BJ (cell line): ENCODE measurements at regions not wholly inside any gene's neighbourhood (a gene's known extent, or its start where the extent isn't known, plus 50 kb on each side); places are given as distances from the start of the nearest gene placed in this dataset.

Experiments
- CTCF ChIA-PET: fragments of 350-600 bp; formaldehyde crosslinking; extraction: SDS; loops from one replicate; lab custom pipeline; 2021; ENCODE audit warnings: antibody characterized with exemption, inconsistent platforms; lab: Yijun Ruan, JAX
- POLR2A ChIA-PET: fragments of 300-600 bp; sonication (Branson Sonifier 250); formaldehyde crosslinking; extraction: SDS; loops from one replicate; lab custom pipeline; 2021; ENCODE audit warnings: antibody characterized with exemption; lab: Charles Lee
- DNase-seq: peaks from one replicate; pipeline ENCODE4 v3.0.0-alpha.2; 2011; ENCODE audit warnings: low read depth
- H3K27me3 ChIP-seq: 2 replicates; pipeline ENCODE4 v1.6.0; 2011; ENCODE audit warnings: low read length; ENCODE audit not compliant: control insufficient read depth, insufficient read depth
- H3K36me3 ChIP-seq: 2 replicates; pipeline ENCODE4 v1.5.1; 2011; ENCODE audit warnings: low read length; ENCODE audit not compliant: control insufficient read depth, insufficient read depth
- H3K4me3 ChIP-seq: 2 replicates; pipeline ENCODE4 v1.5.1; 2011; ENCODE audit warnings: low read depth, mild to moderate bottlenecking, control low read depth, low read length
- CTCF ChIP-seq: IDR thresholded peaks from 2 replicates; pipeline ENCODE4 v1.5.1; 2011; ENCODE audit warnings: low read depth, mild to moderate bottlenecking, control low read depth, inconsistent platforms, low read length, moderate library complexity; ENCODE audit not compliant: insufficient read depth

GRCh38 chr14:34201909-34202637, 251.2 kb upstream of the EGLN3 start:
- Histone ChIP-seq H3K36me3 (no peaks in the 10 kb centered on the region), H3K4me3 (no peak overlapping the region), H3K27me3 (no peaks in the 10 kb centered on the region)
- DNase-seq: no peak
- CTCF ChIA-PET: interaction anchor here (0.6 kb wide), 1 partner anchor 29 kb away, joined by 3 read pairs; no protein-coding TSS in a partner anchor
- TF ChIP-seq CTCF: no peak
- POLR2A ChIA-PET: no interaction called here

GRCh38 chr14:34199585-34199984, 248.7 kb upstream of the EGLN3 start:
- peak; percentile 50 for DNase-seq
- no peak overlapping the region for H3K4me3 ChIP-seq
- no peak for TF ChIP-seq CTCF
- POLR2A ChIA-PET: interaction anchor here (0.5 kb wide), 1 partner anchor 253 kb away, joined by 3 read pairs; no protein-coding TSS in a partner anchor
- no peaks in the 10 kb centered on the region for H3K27me3 ChIP-seq
- CTCF ChIA-PET: interaction anchor here (0.6 to 1.5 kb wide), 2 partner anchors 9 to 100 kb away, joined by 3 to 4 read pairs; no protein-coding TSS in a partner anchor
- H3K36me3 ChIP-seq: no peaks in the 10 kb centered on the region

- no peak for TF ChIP-seq CTCF
- ChIA-PET CTCF (interaction anchor here (1.0 to 1.6 kb wide), 2 partner anchors 9 to 23 kb away, joined by 3 read pairs; no protein-coding TSS in a partner anchor), POLR2A (no interaction called here)
- Histone ChIP-seq H3K36me3 (no peaks in the 10 kb centered on the region), H3K27me3 (no peaks in the 10 kb centered on the region), H3K4me3 (no peak overlapping the region)
- DNase-seq: no peak
These were observed 247.2 kb upstream of the EGLN3 start for GRCh38 chr14:34198096-34198495.

- ChIA-PET POLR2A (no interaction called here), CTCF (interaction anchor here (1.6 kb wide), 1 partner anchor 27 kb away, joined by 5 read pairs; no protein-coding TSS in a partner anchor)
- no peaks in the 10 kb centered on the region for H3K27me3 ChIP-seq
- DNase-seq: no peak
- H3K4me3 ChIP-seq: no peak overlapping the region
- H3K36me3 ChIP-seq: no peaks in the 10 kb centered on the region
- no peak for TF ChIP-seq CTCF
These were observed 245.1 kb upstream of the EGLN3 start for GRCh38 chr14:34195964-34196363.

GRCh38 chr14:34190717-34191116, 239.8 kb upstream of the EGLN3 start:
- H3K36me3 ChIP-seq: no peaks in the 10 kb centered on the region
- CTCF ChIA-PET: interaction anchor here (0.9 to 1.4 kb wide), 3 partner anchors 9 to 58 kb away, joined by 3 to 4 read pairs (median 3); no protein-coding TSS in a partner anchor
- POLR2A ChIA-PET: no interaction called here
- H3K27me3 ChIP-seq: no peaks in the 10 kb centered on the region
- H3K4me3 ChIP-seq: no peak overlapping the region
- TF ChIP-seq CTCF: no peak
- DNase-seq: no peak
